ENCODE measurements at regions not wholly inside any gene's neighbourhood (a gene's known extent, or its start where the extent isn't known, plus 50 kb on each side); places are given as distances from the start of the nearest gene placed in this dataset.

DNA sequence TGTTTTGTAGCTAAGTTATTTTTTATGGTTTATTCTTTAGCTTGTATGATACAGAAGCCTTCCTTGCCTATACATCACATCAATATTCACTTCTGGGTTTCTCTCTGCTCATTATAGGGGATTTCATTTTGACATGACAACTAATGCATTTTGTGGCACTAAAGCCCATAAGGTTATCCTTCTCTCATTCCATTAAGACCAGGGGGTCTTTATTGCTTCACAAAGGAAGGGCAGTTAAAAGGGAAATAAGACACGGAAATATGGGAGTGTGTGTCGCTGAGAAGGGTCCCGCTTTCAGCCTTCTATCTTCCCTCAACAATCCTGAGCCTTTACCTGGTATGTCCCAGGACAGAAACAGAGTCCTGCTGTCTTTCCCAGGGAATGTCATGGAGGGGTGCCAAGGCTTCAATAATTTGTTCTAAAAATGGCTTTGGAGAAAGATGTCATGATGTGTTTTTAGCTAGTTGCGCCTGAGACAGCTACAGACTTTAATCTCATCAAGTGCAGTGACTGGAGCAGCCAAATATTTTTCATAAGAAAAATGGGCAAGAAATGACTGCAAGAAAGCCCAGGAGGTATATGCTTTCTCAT, 1145.4 kb upstream of the TMEM132C start:
- no peak for TF ChIP-seq POLR2A (IDR thresholded peaks at IDR 0.05)
- TF ChIP-seq, protein P1, sequence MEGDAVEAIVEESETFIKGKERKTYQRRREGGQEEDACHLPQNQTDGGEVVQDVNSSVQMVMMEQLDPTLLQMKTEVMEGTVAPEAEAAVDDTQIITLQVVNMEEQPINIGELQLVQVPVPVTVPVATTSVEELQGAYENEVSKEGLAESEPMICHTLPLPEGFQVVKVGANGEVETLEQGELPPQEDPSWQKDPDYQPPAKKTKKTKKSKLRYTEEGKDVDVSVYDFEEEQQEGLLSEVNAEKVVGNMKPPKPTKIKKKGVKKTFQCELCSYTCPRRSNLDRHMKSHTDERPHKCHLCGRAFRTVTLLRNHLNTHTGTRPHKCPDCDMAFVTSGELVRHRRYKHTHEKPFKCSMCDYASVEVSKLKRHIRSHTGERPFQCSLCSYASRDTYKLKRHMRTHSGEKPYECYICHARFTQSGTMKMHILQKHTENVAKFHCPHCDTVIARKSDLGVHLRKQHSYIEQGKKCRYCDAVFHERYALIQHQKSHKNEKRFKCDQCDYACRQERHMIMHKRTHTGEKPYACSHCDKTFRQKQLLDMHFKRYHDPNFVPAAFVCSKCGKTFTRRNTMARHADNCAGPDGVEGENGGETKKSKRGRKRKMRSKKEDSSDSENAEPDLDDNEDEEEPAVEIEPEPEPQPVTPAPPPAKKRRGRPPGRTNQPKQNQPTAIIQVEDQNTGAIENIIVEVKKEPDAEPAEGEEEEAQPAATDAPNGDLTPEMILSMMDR (IDR thresholded peaks at IDR 0.05 in 8 of 11, conservative IDR thresholded peaks at IDR 0.05 in 3 of 11) = no peak
